ENCODE measurements at regions not wholly inside any gene's neighbourhood (a gene's known extent, or its start where the extent isn't known, plus 50 kb on each side); places are given as distances from the start of the nearest gene placed in this dataset.

DNA sequence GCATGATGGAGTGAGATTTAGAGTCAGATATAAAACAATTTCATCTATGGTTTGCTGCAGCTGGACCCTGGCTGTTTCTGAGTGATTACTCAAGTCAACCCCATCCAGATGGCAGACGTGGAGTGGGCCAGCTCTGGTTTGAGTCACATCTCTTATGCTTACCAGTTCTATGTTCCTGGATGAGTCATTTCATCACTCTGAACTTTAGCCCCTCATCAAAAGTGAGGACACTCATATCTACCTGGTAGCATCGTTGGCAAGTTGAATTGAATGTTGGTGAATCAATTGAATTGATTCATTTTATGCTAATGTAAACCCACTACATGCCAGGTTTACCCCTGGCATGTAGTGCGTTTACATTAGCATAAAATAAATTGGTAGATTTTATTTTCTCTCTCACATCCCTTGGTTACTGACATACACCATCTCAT lies 176.4 kb downstream of the FGF18 start:
- ChIA-PET POLR2A (ENCODE audit: unreplicated experiment) (no interaction called here), CTCF (interaction anchor here (0.6 to 0.8 kb wide), 3 partner anchors 15 to 177 kb away, joined by 3 to 7 read pairs (median 4); no protein-coding TSS in a partner anchor)
- Histone ChIP-seq H3K9me3 (ENCODE audit: control insufficient read depth, insufficient read depth, low read length) (no peaks in the 10 kb centered on the region), H3K56ac (ENCODE audit: extremely low read depth, insufficient read depth, low read length) (peak overlapping the region; percentile 72; the same call in 1 of the 2 replicates), H2BK120ac (ENCODE audit: low read depth, low read length) (peak overlapping the region; percentile 80), H4K91ac (ENCODE audit: insufficient read depth, low read depth, low read length) (peak overlapping the region; percentile 85), H2AK9ac (replicated peaks; ENCODE audit: low read depth, low read length, poor library complexity) (peak overlapping the region; percentile 65), H3K27ac (ENCODE audit: insufficient read depth, low read length) (peak overlapping the region; percentile 87), H2BK5ac (ENCODE audit: low read depth, low read length, poor library complexity, severe bottlenecking) (peak overlapping the region; percentile 63), H3K14ac (replicated peaks; ENCODE audit: low read depth, low read length) (no peak overlapping the region), H3K27me3 (ENCODE audit: control insufficient read depth, insufficient read depth, low read length) (peaks cover 2% of the 10 kb centered on the region; the same call in 1 of the 2 replicates), H3K36me3 (ENCODE audit: control insufficient read depth, insufficient read depth, low read length) (no peaks in the 10 kb centered on the region), H2BK15ac (ENCODE audit: low read depth, low read length) (peak overlapping the region; percentile 41; the same call in 2 of the 3 replicates), H3K4me3 (ENCODE audit: insufficient read depth, low read depth, low read length) (no peak overlapping the region), H4K20me1 (ENCODE audit: insufficient read depth, low read length) (peaks cover 3% of the 10 kb centered on the region; the same call in 1 of the 2 replicates), H3K4me2 (ENCODE audit: low read depth, low read length) (peak overlapping the region; percentile 11), H2AK5ac (ENCODE audit: low read depth, low read length) (0 out of 2 replicates have a peak overlapping the region, but pooled peaks have one; percentile 63), H3K9ac (ENCODE audit: low read depth, low read length) (peak overlapping the region; percentile 23; the same call in 1 of the 2 replicates), H4K8ac (ENCODE audit: low read depth in 2 of 2, low read length in 2 of 2) (peak overlapping the region; percentile 16 to 80; a peak in 2 of 4 replicates), H3K4ac (ENCODE audit: low read depth, low read length) (peak overlapping the region; percentile 89), H3K23ac (ENCODE audit: low read depth, low read length) (peak overlapping the region; percentile 64; the same call in 1 of the 2 replicates), H4K5ac (ENCODE audit: low read depth, low read length) (no peak overlapping the region; the same call in 1 of the 2 replicates), H3K4me1 (ENCODE audit: control insufficient read depth, insufficient read depth, low read length) (peaks cover 8% of the 10 kb centered on the region), H3K18ac (ENCODE audit: low read depth, low read length) (peak overlapping the region; percentile 59; the same call in 1 of the 2 replicates), H2AFZ (replicated peaks; ENCODE audit: low read length, poor library complexity) (no peak overlapping the region), H3K79me1 (ENCODE audit: low read depth in 1 of 2, low read length in 2 of 2) (no peaks in the 10 kb centered on the region), H2BK20ac (ENCODE audit: low read depth, low read length) (peak overlapping the region; percentile 35; the same call in 1 of the 2 replicates), H3K9me1 (ENCODE audit: insufficient read depth, low read length) (no peaks in the 10 kb centered on the region; the same call in 1 of the 2 replicates)
- in situ Hi-C loops (cut with MboI; ENCODE audit: low sequenced_read_pairs) (no loop called here), intact Hi-C loops (cut with micrococcal nuclease) (loop anchor here (5.0 to 10.0 kb wide), 2 partner anchors 104 to 181 kb away; partner anchors contain the start of gene FGF18), dilution Hi-C loops (cut with HindIII; ENCODE audit: low sequenced_read_pairs, unreplicated experiment) (no loop called here)
- DNase-seq (peak; percentile 92), ATAC-seq (ENCODE audit: low read depth) (peak; percentile 41)
- TF ChIP-seq CEBPB (IDR thresholded peaks at IDR 0.05; ENCODE audit: low read depth, low read length) (peak; percentile 70), FOS (IDR thresholded peaks at IDR 0.05; ENCODE audit: low read depth, low read length) (peak; percentile 88), MXI1 (IDR thresholded peaks at IDR 0.05; ENCODE audit: borderline replicate concordance, low read depth, low read length) (no peak)
- BruUV-seq (replicated peaks): no TSS peak
- no CpG with 5 or more reads among the region's 3 CpGs for WGBS, 2 experiments (ENCODE audit: extremely low coverage in 2 of 2, insufficient read length in 1 of 2)
